BJ (cell line): ENCODE measurements at regions not wholly inside any gene's neighbourhood (a gene's known extent, or its start where the extent isn't known, plus 50 kb on each side); places are given as distances from the start of the nearest gene placed in this dataset.
"Not testable (repeated sequence)": the region's sequence is repeated elsewhere in the genome, so short reads cannot be mapped to it uniquely, and the experiment has no call there.

Experiments
- CTCF ChIA-PET: fragments of 350-600 bp; formaldehyde crosslinking; extraction: SDS; loops from one replicate; lab custom pipeline; 2021; ENCODE audit warnings: antibody characterized with exemption, inconsistent platforms; lab: Yijun Ruan, JAX
- POLR2A ChIA-PET: fragments of 300-600 bp; sonication (Branson Sonifier 250); formaldehyde crosslinking; extraction: SDS; loops from one replicate; lab custom pipeline; 2021; ENCODE audit warnings: antibody characterized with exemption; lab: Charles Lee
- DNase-seq: peaks from one replicate; pipeline ENCODE4 v3.0.0-alpha.2; 2011; ENCODE audit warnings: low read depth
- H3K27me3 ChIP-seq: 2 replicates; pipeline ENCODE4 v1.6.0; 2011; ENCODE audit warnings: low read length; ENCODE audit not compliant: control insufficient read depth, insufficient read depth
- H3K36me3 ChIP-seq: 2 replicates; pipeline ENCODE4 v1.5.1; 2011; ENCODE audit warnings: low read length; ENCODE audit not compliant: control insufficient read depth, insufficient read depth
- H3K4me3 ChIP-seq: 2 replicates; pipeline ENCODE4 v1.5.1; 2011; ENCODE audit warnings: low read depth, mild to moderate bottlenecking, control low read depth, low read length
- CTCF ChIP-seq: IDR thresholded peaks from 2 replicates; pipeline ENCODE4 v1.5.1; 2011; ENCODE audit warnings: low read depth, mild to moderate bottlenecking, control low read depth, inconsistent platforms, low read length, moderate library complexity; ENCODE audit not compliant: insufficient read depth

GRCh38 chr12:78269620-78270019, 438.9 kb downstream of the NAV3 start:
- DNase-seq = no peak
- ChIA-PET CTCF (no interaction called here), POLR2A (no interaction called here)
- H3K27me3 ChIP-seq = no peaks in the 10 kb centered on the region
- H3K36me3 ChIP-seq = no peaks in the 10 kb centered on the region
- TF ChIP-seq CTCF = no peak
- H3K4me3 ChIP-seq = no peak overlapping the region

- no peaks in the 10 kb centered on the region for H3K27me3 ChIP-seq
- TF ChIP-seq CTCF = no peak
- no peaks in the 10 kb centered on the region for H3K36me3 ChIP-seq
- CTCF ChIA-PET = interaction anchor here (0.6 kb wide), 1 partner anchor 240 kb away, joined by 3 read pairs; no protein-coding TSS in a partner anchor
- no peak overlapping the region for H3K4me3 ChIP-seq
- DNase-seq = no peak
- POLR2A ChIA-PET = interaction anchor here (0.6 kb wide), 1 partner anchor 10 kb away, joined by 3 read pairs; no protein-coding TSS in a partner anchor
Measured at GRCh38 chr12:78271546-78271945, 440.9 kb downstream of the NAV3 start.

GRCh38 chr12:78275886-78276285, 445.2 kb downstream of the NAV3 start:
- Histone ChIP-seq H3K36me3 (no peaks in the 10 kb centered on the region), H3K4me3 (no peak overlapping the region), H3K27me3 (no peaks in the 10 kb centered on the region)
- ChIA-PET CTCF (interaction anchor here (0.6 to 0.7 kb wide), 2 partner anchors 12 to 14 kb away, joined by 3 read pairs; no protein-coding TSS in a partner anchor), POLR2A (no interaction called here)
- no peak for TF ChIP-seq CTCF
- DNase-seq = no peak

- CTCF ChIA-PET = no interaction called here
- POLR2A ChIA-PET = no interaction called here
- no peak for TF ChIP-seq CTCF
- no peak for DNase-seq
- Histone ChIP-seq H3K36me3 (no peaks in the 10 kb centered on the region), H3K27me3 (no peaks in the 10 kb centered on the region), H3K4me3 (no peak overlapping the region)
Measured at GRCh38 chr12:78278706-78279190, 448.1 kb downstream of the NAV3 start.

- no peak for TF ChIP-seq CTCF
- CTCF ChIA-PET = no interaction called here
- no peaks in the 10 kb centered on the region for H3K27me3 ChIP-seq
- H3K4me3 ChIP-seq = no peak overlapping the region
- POLR2A ChIA-PET = no interaction called here
- no peak for DNase-seq
- H3K36me3 ChIP-seq = no peaks in the 10 kb centered on the region
Measured at GRCh38 chr12:78279567-78279966, 448.9 kb downstream of the NAV3 start.

GRCh38 chr12:78281102-78281501, 450.4 kb downstream of the NAV3 start:
- DNase-seq, H3K36me3 ChIP-seq, POLR2A ChIA-PET, H3K4me3 ChIP-seq, H3K27me3 ChIP-seq, CTCF ChIA-PET: not testable (repeated sequence)
